ENCODE measurements at regions not wholly inside any gene's neighbourhood (a gene's known extent, or its start where the extent isn't known, plus 50 kb on each side); places are given as distances from the start of the nearest gene placed in this dataset.

DNA sequence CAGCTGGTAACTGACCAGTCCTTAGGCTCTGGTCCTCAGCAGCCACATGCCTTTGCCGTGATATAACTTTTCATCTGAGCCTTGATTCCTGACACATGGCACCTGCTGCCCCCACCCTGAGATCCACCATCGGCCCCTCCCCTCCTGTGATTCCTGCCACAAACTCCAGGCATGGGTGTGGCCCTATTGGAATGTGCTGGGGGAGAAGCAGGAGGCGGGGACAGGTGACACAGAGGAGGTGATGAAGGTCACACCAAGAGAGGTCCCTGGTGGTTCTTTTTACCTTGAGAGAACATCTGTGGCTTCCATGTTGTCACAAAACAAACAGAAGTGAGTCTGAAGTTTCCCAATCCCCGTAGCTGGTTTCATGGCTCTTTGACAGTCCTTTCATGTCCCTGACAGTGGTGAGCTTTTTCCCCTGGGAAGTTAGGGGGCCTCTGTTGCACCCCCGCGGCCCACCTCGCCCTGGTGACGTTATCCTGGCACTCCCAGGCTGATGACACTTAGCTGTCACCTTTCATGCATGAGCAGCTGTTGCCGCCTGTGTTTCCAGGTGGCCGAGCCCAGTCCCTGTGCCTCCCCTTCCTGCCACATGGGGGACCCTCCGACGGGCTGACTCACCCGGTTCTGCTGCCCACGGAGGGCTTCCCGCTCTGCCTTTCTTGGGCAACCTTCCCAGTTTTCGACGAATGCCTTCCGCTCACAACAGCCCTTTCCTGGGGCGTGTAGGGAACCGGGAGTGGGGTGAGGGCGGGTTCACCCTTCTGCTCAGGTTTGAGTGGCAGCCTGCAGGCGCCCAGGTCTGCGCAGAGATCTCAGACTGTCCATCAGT lies 66.3 kb upstream of the GLI2 start:
- no peak for DNase-seq

DNA sequence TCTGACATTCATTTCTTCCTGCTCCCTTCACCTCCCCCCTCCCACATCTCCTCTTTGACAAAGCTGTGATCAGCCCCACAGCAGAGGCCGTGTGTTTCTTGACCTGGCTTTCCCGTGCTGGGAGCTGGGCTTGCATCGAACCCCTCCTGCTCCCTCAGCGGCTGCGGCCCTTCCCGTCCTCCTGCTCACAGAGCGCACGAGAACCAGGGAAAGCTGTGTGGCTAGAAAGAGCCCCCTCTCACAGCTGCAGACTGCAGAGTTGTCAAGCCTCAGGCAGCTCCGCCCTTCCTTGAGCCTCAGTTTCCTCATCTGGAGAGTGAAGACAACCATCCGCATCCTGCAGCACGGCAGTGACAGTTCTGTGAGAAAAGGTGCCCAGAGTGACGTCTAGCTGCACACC lies 65.7 kb upstream of the GLI2 start:
- DNase-seq = no peak

DNA sequence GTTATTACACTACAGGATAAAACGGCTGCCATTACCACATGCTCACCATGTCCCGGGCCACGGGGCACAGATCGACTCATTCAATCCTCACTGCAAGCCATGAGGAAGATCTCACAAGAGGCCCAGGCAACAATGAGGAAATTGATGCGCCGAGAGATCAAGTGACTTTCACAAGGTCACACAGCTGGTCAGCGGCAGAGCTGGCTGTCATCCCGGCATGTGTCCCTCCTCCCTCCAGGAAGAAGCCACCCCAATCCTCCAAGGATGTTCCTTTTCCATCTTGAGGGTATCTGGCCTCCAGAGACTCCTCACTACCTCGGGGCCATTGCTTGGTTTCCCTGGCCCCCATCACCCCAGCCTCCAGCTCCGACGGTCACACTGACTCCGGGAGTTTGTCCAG lies 65.3 kb upstream of the GLI2 start:
- DNase-seq = no peak

DNA sequence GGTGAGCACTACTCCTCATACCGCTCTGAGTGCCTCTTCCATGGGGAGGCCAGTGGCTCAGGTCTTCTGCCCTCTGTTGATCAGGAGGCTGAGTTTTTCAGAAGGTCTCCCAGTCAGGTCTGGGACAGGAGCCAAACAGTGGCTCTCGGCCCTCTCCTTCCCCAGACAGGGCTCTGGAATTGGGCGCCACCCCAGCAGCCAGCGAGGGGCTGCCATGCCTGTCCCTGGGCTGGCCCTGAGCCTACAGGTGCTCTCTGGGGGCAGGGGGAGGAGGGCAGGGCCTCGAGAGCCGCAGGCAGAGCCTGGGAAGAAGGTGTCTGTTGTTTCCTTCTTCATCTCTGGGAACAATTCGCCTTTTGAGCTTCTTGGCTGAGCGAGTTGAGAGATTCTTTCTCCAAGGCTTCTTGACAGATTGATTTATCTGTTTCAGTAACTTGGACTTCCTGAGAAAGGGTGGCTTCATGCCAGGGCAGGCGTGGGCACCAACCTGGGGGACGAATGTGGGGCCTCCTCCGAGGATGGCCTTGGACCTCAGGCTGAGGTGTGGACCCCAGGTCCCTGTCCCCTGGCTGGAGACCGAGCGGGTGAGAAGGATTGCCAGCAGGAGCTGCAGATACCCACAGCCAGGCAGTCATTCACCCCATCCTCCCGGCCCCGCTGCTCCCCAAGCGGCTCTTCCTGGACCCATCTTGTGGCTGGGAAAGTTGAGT lies 64.7 kb upstream of the GLI2 start:
- DNase-seq = no peak

DNA sequence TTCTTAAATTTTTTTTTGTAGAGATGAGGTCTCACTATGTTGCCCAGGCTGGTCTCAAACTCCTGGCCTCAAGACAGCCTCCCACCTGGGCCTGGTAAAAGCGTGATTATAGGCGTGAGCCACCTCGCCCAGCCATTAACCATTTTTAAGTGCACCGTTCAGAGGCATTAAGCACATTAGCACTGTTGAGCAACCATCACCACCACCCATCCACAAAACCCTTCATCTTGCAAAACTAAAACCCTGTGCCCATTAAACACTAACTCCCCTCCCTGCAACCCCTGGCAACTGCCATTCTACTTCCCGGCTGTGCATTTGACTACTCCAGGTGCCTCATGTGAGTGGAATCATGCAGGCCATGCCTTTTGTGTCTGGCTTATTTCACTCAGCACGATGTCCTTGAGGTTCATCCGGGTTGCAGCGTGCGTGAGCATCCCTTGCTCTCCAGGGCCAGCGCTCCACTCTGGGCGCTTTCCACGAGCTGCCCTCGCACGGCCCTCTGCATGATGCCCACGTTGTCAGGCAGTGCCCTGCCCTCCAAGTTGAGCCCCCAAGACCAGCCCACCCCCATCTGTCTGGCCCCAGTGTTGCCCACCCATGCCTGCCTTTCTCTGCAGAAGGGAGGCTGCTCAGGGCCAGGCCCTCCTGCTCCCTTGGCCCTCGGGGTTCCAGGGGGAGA lies 63.0 kb upstream of the GLI2 start:
- no peak for DNase-seq

DNA sequence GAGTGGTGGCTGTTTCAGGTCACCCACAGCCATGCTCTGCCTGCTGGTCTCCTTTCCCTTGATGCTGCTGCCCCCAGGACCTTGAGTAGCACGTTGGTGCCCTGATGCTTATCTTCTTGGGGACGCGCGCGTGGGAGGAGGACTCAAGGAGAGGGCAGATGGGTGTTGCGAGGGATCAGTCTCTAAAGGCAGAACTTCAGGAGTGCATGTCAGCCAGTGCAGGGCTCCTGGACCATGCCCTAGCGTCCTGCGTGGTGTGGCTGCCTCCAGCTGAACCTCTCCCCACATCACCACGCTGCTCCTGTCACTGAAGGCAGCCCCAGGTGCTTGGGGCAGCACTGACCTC lies 62.5 kb upstream of the GLI2 start:
- no peak for DNase-seq

DNA sequence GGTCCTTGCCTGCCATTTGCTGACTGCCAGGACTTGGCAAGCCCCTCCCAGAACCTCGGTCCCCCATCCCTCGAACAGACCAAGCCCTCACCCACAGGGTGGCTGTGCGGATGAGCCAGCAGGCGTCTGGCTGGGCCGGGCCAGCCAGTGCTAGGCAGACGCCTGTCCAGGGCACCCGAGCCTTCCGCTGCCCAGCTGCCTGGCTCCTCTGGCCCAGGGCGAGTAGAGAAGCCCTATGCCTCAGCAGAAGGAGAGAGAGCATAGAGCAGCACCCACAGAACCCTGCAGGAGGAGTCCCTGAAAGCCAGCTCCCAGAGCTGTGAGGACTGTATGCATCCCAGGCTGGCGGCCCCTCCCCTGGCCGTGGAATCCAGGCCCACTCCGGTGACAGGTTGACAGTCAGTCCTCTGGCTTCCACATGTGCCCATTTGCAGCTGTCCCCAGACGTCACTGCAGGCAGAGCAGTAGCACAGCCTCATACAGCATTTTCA lies 62.1 kb upstream of the GLI2 start:
- no peak for DNase-seq

DNA sequence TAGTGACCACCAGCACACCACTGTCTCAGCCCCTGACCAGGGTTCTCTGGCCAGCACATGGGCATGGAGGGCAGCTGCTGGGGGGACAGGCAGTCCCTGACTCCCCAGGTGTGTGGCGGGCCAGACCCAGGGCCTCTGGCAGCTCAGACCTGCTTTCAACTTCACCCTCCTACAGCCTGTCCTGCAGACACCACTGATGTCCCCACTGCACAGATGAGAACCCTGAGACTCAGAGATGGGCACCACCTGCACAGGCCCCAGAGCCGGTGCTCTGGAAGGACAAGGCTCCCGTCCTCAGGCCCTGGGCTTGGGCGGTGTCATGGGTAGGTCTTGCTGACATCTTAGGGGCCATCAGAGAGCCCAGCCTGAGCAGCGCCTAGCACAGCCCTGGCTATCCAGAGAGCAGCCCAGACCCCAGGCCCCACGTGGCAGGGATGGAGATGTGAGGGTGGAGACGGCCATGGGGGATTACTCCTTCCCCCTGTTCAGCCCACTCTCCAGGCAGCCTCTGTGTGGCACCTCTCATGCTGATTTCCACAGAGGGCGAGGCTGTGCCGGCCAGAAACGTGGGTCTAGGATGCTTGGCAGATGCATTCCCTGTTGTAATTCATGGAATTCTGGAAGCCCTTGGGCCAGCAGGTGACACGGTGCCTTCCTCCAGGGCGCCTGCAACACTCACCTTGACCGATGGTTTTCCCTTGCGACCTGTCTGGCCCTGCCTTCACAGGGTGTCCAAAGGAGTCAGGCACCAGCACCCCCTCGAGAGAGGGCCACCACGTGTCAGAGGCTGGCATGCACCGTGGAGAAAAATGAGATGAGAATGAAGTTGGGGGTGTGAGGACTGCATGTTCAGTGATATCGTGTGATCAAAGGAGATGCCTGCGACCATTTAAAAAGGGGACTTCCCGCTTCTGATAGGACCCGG lies 61.2 kb upstream of the GLI2 start:
- DNase-seq = no peak

DNA sequence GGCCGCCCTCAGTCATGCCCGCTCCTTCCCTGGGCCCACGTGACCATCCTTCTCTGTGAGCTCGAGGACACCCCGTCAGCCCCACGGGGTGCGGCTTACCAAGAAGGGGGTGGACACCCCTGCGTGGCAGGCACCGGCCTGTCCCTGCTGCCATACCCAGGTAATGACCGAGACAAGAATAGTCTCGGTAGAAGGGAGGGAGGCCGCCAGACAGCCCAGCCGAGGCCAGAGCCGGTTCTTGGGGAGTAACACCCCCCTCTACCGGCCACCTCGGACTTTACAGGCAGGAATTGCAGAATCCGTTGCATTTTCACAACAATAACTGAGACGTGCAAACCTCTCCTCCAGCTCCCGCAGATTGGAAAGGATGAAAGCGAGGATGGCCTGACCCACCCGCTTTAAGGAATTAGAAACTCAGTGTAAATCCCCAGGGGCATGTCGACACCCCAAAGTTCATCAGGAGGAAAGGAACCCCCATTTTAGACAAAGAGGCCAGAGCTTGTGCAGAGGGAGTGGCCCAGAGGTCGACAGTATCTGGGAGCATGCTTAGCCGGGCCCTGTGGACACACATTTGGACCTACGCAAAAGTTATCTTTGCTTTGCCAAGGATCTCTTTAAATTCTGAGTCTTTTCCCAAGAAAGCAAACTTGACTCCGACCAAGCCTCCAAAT lies 60.1 kb upstream of the GLI2 start:
- DNase-seq = no peak

DNA sequence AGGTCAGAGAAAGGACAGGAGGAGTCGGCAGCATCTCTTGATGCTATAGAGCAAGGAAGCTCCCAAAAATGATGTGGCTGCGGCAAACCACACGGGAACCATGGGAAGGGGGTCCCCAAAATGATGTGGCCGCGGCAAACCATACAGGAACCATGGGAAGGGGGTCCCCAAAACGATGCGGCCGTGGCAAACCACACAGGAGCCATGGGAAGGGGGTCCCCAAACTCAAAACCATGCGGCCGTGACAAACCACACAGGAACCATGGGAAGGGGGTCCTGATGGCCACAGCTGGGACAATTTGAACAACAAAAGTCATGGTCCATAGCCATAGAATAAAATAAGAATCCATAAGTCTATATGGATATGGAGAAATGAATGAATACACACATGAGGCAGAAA lies 58.4 kb upstream of the GLI2 start:
- DNase-seq = no peak

DNA sequence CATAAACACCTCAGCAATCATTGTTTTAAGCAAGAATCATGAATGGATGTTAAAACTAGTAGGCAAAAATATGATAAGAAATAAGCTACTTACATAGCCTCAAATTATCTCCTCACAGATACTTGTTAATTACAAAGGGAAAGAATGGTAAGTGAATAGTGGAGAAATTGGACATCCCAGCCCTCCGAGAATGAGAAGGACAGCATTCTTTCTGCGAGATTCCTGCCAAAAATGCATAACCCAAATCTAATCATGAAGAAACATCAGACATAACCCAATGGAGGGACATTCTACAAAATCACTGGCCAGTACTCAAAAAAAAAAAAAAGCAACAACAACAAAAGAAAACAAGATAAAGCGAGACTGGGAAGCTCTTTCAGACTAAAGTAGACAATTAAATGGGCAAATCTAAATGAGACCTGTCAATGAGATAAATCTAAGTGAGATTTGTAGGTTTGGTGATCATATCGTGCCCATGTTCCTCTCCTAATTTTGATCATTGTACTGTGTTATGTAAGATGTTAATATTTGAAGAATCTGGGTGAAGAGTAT lies 57.9 kb upstream of the GLI2 start:
- DNase-seq = no peak

DNA sequence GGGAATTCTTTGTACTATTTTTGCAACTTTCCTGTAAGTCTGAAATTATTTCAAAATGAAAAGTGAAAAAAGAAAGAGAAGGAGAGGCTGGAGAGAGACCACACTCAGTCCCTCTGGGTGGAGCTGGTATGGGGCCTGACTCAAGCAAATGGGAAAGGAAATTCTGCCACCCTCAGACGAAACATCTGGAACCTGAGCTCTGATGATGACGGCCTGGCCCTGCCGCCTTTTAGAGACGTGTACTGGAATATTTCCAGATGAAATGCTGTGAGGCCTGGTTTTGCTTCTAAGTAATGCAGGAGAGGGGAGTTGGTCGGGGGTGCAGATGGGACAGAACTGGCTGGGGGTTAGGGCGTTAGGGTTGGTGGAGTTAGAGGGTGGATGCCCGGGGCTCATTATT lies 57.4 kb upstream of the GLI2 start:
- no peak for DNase-seq

DNA sequence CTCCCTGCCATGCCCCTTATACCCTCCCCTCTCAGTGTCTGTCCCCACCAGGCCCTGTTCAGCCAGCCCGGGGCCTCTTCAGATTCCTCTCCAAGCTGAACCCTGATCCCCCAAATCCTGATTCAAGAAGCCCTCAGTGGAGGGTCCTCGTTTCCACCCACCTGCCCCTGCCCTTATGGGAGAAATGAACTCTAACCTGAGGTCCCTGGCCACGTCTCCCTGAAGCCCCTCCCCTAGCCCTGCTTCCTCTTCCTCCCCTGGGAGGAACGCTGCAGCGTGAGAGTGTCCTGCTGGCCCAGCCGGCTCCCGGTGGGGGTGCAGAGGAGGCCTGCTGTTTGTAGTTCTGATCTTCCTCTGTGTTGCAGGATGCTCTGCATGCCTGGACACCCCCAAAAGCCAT lies 56.7 kb upstream of the GLI2 start:
- DNase-seq = no peak

DNA sequence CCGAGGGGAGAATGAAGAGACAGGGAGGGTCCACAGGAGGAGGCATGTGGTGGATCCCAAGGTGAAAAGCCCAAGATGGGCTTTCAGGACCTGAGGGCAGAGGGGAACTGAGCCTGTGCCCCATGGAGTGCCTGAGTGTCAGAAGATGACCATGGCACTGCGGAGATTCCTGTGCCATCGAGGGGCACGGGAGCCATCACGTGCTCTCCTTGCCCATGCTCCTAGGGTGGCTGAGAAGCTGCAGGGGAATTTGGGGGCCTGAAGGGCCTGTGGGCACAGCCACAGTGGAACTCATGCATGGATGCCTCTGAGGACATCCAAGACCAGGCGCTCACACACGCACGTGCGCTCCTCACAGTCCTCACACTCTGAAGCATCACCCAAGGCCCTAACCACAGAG lies 56.1 kb upstream of the GLI2 start:
- DNase-seq = no peak

DNA sequence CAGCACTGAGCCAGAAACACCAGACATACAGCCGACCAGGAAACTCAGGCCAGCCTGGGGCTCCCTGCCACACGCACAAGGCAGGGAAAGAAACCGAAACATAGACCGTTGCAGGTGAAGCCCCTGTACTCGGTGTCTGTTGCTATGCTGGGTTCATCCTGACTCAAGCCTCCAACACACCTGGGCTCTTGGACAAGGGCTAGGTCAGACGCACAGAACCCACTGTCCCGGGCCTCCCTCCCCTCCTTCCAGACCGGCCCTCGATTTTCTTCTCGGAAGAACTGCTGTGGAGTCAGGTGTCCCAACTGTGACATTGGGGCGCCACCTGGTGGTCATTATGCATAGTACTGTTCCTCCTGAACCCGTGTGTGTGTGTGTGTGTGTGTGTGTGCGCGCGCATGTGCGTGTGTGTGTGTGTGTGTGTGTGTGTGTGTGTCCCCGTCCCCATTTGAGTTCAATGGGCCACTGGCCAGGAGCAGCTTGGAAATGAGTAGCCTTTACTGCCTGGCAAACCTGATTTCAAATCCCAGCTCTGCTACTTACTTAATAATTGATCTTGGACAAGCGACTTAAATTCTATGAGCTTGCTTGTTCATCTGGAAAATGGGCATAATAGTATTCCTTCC lies 55.4 kb upstream of the GLI2 start:
- peak; percentile 48 for DNase-seq

DNA sequence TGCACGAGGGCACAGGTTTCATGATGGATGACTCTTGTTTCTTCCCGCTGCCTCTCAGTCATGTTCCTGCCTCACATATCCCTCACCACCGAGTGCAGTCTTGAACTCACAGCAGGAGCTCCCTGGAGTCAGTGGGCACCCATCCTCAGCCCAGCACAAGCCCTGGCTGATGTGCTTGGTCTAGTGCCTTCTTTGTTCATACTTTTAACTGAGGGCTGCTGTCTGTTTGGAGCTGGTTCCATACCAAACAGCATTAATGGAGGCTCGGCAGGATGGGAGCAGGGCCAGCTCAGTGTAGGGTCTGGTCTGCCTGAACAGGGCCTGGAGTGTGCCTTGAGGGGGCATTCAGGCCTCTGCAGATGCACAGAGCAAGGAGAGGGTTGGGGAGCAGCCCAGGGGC lies 54.5 kb upstream of the GLI2 start:
- no peak for DNase-seq

DNA sequence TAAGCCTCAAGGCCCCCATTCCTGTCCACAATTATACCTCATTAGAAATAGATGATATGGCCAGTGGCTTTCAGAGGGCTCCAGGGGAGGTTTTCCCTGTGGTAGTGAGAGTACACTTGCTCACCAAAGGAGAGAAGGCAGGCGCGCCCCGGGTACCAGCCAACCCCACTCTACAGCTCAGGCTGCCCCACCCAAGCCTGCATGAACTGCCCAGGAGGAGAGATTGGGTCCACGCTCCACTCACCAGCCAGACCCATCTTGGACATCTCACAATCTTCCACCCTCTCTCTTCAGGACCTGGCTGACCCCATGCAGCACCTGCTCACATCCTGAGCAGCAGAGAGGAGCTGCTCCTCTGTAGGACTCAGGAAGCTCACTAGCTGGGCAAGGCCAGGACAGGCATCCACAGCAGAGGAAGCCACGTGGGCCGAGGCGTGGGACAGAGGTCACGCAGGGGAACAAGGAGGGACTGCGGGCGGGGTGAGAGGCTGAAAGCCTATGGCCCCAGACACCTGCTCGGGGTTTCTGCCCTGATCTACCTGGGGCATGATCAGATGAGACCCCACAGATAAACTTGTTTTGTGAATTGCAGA lies 53.9 kb upstream of the GLI2 start:
- DNase-seq = no peak

DNA sequence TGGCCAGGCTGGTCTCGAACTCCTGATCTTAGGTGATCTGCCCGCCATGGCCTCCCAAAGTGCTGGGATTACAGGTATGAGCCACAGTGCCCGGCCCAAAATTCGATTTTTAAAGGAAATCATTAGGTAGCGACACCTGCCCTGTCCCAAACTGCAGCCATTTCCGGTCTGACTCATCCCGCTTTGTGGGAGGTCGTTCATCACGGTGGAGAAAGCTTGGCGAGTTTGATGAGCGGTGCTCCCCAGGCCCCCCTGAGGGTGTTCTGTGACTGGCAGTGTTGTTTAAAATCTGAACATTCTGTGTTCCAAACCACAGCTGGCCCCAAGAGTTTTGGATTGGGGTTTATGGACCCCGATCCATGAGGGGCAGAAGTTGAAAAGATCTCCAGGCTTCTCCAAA lies 53.0 kb upstream of the GLI2 start:
- no peak for DNase-seq

DNA sequence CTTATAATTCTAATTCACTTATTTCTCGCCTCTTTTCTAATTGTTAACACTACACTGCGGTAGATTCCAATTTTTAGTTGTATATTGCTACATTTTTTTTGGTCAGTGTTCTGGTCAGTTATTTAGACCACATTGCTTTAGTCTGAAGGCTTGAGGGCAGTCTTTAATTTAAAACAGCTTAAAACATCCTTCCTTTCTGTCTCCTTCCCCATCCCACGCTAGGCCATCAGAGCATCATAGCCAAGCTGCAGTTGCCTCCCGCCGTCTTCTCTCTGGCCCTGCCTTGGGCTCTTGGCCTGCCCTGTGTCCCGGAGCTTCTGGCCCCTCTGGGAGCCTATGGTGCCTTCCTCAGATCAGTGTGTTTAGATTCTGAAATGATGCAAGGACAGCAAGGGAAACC lies 52.6 kb upstream of the GLI2 start:
- DNase-seq = no peak

DNA sequence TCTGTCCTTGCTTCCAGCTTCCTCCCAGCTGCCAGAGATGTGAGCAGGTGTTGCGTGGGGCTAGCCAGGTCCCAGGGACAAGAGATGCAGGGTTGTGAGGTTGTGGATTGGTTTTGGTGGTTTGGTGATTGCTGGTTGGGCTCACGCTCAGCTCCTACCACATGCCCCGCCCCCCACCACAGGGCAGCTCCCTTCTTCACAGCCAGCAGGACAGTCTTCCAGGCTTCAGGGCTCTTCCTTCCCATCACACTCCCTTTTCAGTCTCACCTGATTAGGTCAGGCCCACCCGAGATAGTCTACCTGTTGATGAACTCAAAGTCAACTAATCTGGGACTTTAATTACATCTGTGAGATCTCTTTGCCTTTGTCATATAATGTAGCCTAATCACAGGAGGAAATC lies 52.0 kb upstream of the GLI2 start:
- no peak for DNase-seq
